ENCODE measurements at regions not wholly inside any gene's neighbourhood (a gene's known extent, or its start where the extent isn't known, plus 50 kb on each side); places are given as distances from the start of the nearest gene placed in this dataset.

GRCh38 chr12:131565267-131566015 is 145.4 kb upstream of the SFSWAP start:
- H4K8ac ChIP-seq (ENCODE audit: low read depth in 2 of 2, low read length in 2 of 2) = no peak overlapping the region
- H3K9me1 ChIP-seq (ENCODE audit: insufficient read depth, low read length) = no peaks in the 10 kb centered on the region
- intact Hi-C loops (cut with micrococcal nuclease) = no loop called here
- no peak overlapping the region for H3K27ac ChIP-seq (ENCODE audit: insufficient read depth, low read length)
- H3K4ac ChIP-seq (ENCODE audit: low read depth, low read length) = no peak overlapping the region
- H3K4me1 ChIP-seq (ENCODE audit: control insufficient read depth, insufficient read depth, low read length) = no peaks in the 10 kb centered on the region
- H3K14ac ChIP-seq (replicated peaks; ENCODE audit: low read depth, low read length) = no peak overlapping the region
- H2AK5ac ChIP-seq (ENCODE audit: low read depth, low read length) = no peak overlapping the region
- no peaks in the 10 kb centered on the region for H4K20me1 ChIP-seq (ENCODE audit: insufficient read depth, low read length)
- 7% methylated on average over 20 of the region's 25 CpGs; no CpG with 5 or more reads in 1 of the 2 experiments for WGBS, 2 experiments (ENCODE audit: extremely low coverage in 2 of 2, insufficient read length in 1 of 2)
- no peak overlapping the region for H3K9ac ChIP-seq (ENCODE audit: low read depth, low read length)
- no peak overlapping the region for H4K91ac ChIP-seq (ENCODE audit: insufficient read depth, low read depth, low read length)
- H3K56ac ChIP-seq (ENCODE audit: extremely low read depth, insufficient read depth, low read length) = no peak overlapping the region
- DNase-seq = no peak
- H2AK9ac ChIP-seq (replicated peaks; ENCODE audit: low read depth, low read length, poor library complexity) = no peak overlapping the region
- no peaks in the 10 kb centered on the region for H3K36me3 ChIP-seq (ENCODE audit: control insufficient read depth, insufficient read depth, low read length)
- no peak overlapping the region for H2BK5ac ChIP-seq (ENCODE audit: low read depth, low read length, poor library complexity, severe bottlenecking)
- H3K4me2 ChIP-seq (ENCODE audit: low read depth, low read length) = no peak overlapping the region
- dilution Hi-C loops (cut with HindIII; ENCODE audit: low sequenced_read_pairs, unreplicated experiment) = no loop called here
- H3K23ac ChIP-seq (ENCODE audit: low read depth, low read length) = no peak overlapping the region
- no peaks in the 10 kb centered on the region for H3K79me1 ChIP-seq (ENCODE audit: low read depth in 1 of 2, low read length in 2 of 2)
- no peak overlapping the region for H2BK15ac ChIP-seq (ENCODE audit: low read depth, low read length)
- no peak overlapping the region for H2BK20ac ChIP-seq (ENCODE audit: low read depth, low read length)
- H3K4me3 ChIP-seq (ENCODE audit: insufficient read depth, low read depth, low read length) = no peak overlapping the region
- no peak for TF ChIP-seq SMC3 (IDR thresholded peaks at IDR 0.05; ENCODE audit: low read depth, low read length)
- TF ChIP-seq RCOR1 (IDR thresholded peaks at IDR 0.05; ENCODE audit: insufficient replicate concordance, low read length) = no peak
- TF ChIP-seq CEBPB (IDR thresholded peaks at IDR 0.05; ENCODE audit: low read depth, low read length) = no peak
- TF ChIP-seq RAD21 (IDR thresholded peaks at IDR 0.05; ENCODE audit: low read length) = no peak
- TF ChIP-seq MXI1 (IDR thresholded peaks at IDR 0.05; ENCODE audit: borderline replicate concordance, low read depth, low read length) = no peak
- TF ChIP-seq POLR2A (IDR thresholded peaks at IDR 0.05; ENCODE audit: low read depth, low read length) = no peak
- TF ChIP-seq CTCF (conservative IDR thresholded peaks at IDR 0.05; ENCODE audit: low read depth, low read length) = no peak
- TF ChIP-seq ELK1 (IDR thresholded peaks at IDR 0.05; ENCODE audit: borderline replicate concordance, low read depth, low read length) = no peak
- TF ChIP-seq MAFK (IDR thresholded peaks at IDR 0.05; ENCODE audit: low read depth, low read length) = no peak
- TF ChIP-seq BHLHE40 (IDR thresholded peaks at IDR 0.05; ENCODE audit: low read depth, low read length) = no peak
- TF ChIP-seq USF2 (IDR thresholded peaks at IDR 0.05; ENCODE audit: low read depth, low read length) = no peak
- TF ChIP-seq MAZ (IDR thresholded peaks at IDR 0.05; ENCODE audit: borderline replicate concordance, low read depth, low read length) = no peak
- BruUV-seq (replicated peaks) = no TSS peak
- H2AFZ ChIP-seq (replicated peaks; ENCODE audit: low read length, poor library complexity) = peak overlapping the region; percentile 11
- no peak overlapping the region for H4K5ac ChIP-seq (ENCODE audit: low read depth, low read length)
- ChIA-PET POLR2A (ENCODE audit: unreplicated experiment) (no interaction called here), CTCF (no interaction called here)
- H3K18ac ChIP-seq (ENCODE audit: low read depth, low read length) = no peak overlapping the region
- no peaks in the 10 kb centered on the region for H3K27me3 ChIP-seq (ENCODE audit: control insufficient read depth, insufficient read depth, low read length)
- H2BK120ac ChIP-seq (ENCODE audit: low read depth, low read length) = no peak overlapping the region
- H3K9me3 ChIP-seq (ENCODE audit: control insufficient read depth, insufficient read depth, low read length) = peaks cover 5% of the 10 kb centered on the region; the same call in 1 of the 2 replicates
- in situ Hi-C loops (cut with MboI; ENCODE audit: low sequenced_read_pairs) = no loop called here
- no peak for ATAC-seq (ENCODE audit: low read depth)

Measured in IMR-90 (cell line).